DMS53 treated with DMSO at 0.1 percent for 48 hours (cell line): ENCODE measurements at regions not wholly inside any gene's neighbourhood (a gene's known extent, or its start where the extent isn't known, plus 50 kb on each side); places are given as distances from the start of the nearest gene placed in this dataset.
"Not testable (repeated sequence)": the region's sequence is repeated elsewhere in the genome, so short reads cannot be mapped to it uniquely, and the experiment has no call there.

Source experiments
- DNase-seq: peaks from one replicate; lab custom pipeline; 2025; ENCODE audit not compliant: unreplicated experiment; lab: John Stamatoyannopoulos, UW

- no peak for DNase-seq
Measured at GRCh38 chr7:23931633-23932032, 221.6 kb downstream of the STK31 start.

- DNase-seq = no peak
Measured at GRCh38 chr7:23938215-23938614, 228.2 kb downstream of the STK31 start.

- DNase-seq = peak; percentile 72
Measured at GRCh38 chr7:23938937-23939552, 229.0 kb downstream of the STK31 start.

- not testable (repeated sequence) for DNase-seq
Measured at GRCh38 chr7:23939747-23940146, 229.7 kb downstream of the STK31 start.

- DNase-seq = no peak
Measured at GRCh38 chr7:23941551-23941950, 231.5 kb downstream of the STK31 start.

GRCh38 chr7:23942032-23942431 lies 232.0 kb downstream of the STK31 start:
- DNase-seq = no peak

GRCh38 chr7:23944131-23944530 lies 234.1 kb downstream of the STK31 start:
- DNase-seq = no peak

GRCh38 chr7:23945472-23945871 lies 235.5 kb downstream of the STK31 start:
- no peak for DNase-seq

GRCh38 chr7:23955145-23955544 lies 245.1 kb downstream of the STK31 start:
- DNase-seq = no peak

- no peak for DNase-seq
Measured at GRCh38 chr7:23955600-23956149, 245.7 kb downstream of the STK31 start.

GRCh38 chr7:23956772-23957576 lies 247.0 kb downstream of the STK31 start:
- no peak for DNase-seq

- no peak for DNase-seq
Measured at GRCh38 chr7:23959821-23960220, 249.8 kb downstream of the STK31 start.

- no peak for DNase-seq
Measured at GRCh38 chr7:23960361-23960760, 250.3 kb downstream of the STK31 start.

- no peak for DNase-seq
Measured at GRCh38 chr7:23963461-23964165, 253.6 kb downstream of the STK31 start.

- DNase-seq = no peak
Measured at GRCh38 chr7:23964715-23965114, 254.7 kb downstream of the STK31 start.

GRCh38 chr7:23965296-23965695 lies 255.3 kb downstream of the STK31 start:
- no peak for DNase-seq

- no peak for DNase-seq
Measured at GRCh38 chr7:23966941-23967340, 256.9 kb downstream of the STK31 start.

- DNase-seq = no peak
Measured at GRCh38 chr7:23967949-23968599, 258.1 kb downstream of the STK31 start.

- DNase-seq = no peak
Measured at GRCh38 chr7:23968791-23969190, 258.8 kb downstream of the STK31 start.

GRCh38 chr7:23969443-23969842 lies 259.4 kb downstream of the STK31 start:
- DNase-seq = no peak

- no peak for DNase-seq
Measured at GRCh38 chr7:23970193-23970592, 260.2 kb downstream of the STK31 start.
